ENCODE measurements at regions not wholly inside any gene's neighbourhood (a gene's known extent, or its start where the extent isn't known, plus 50 kb on each side); places are given as distances from the start of the nearest gene placed in this dataset.

DNA sequence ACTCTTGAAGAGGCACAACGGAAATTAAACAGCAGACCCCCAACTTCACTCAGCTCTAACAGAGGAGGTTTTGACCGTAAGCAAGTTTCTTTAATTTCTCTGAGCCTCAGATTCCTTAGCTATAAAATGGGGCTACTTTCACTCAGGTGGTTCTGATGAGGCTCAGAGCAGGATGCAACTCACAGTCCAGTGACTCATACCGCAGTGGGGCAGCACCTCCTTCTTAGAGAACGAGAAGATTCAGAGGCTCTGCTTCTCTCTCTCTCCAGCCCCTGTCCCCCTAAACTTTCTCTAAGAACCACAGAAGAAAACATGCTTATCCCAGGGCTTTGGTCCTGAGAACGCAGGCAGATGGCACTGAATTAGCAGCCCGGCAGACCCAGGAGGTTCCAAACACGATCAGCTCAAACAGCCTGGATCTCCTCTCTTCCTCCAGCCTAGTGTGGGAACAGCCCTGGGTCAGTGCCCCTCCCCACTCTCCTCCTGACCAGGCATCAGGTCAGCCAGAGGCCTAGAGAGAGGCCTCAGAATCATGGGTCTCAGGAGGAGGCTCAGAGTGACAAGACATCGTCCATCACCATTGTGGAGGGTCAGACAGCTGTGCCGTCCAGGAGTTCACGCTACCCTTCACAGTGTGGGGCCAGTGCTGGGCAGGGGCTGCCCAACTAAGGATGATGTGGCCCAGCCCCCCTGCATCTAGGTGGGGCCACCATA is 433.0 kb downstream of the PTPRU start:
- no peak for DNase-seq (ENCODE audit: low spot score)
- TF ChIP-seq, protein P1, sequence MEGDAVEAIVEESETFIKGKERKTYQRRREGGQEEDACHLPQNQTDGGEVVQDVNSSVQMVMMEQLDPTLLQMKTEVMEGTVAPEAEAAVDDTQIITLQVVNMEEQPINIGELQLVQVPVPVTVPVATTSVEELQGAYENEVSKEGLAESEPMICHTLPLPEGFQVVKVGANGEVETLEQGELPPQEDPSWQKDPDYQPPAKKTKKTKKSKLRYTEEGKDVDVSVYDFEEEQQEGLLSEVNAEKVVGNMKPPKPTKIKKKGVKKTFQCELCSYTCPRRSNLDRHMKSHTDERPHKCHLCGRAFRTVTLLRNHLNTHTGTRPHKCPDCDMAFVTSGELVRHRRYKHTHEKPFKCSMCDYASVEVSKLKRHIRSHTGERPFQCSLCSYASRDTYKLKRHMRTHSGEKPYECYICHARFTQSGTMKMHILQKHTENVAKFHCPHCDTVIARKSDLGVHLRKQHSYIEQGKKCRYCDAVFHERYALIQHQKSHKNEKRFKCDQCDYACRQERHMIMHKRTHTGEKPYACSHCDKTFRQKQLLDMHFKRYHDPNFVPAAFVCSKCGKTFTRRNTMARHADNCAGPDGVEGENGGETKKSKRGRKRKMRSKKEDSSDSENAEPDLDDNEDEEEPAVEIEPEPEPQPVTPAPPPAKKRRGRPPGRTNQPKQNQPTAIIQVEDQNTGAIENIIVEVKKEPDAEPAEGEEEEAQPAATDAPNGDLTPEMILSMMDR (IDR thresholded peaks at IDR 0.05; ENCODE audit: unreplicated experiment) = no peak

DNA sequence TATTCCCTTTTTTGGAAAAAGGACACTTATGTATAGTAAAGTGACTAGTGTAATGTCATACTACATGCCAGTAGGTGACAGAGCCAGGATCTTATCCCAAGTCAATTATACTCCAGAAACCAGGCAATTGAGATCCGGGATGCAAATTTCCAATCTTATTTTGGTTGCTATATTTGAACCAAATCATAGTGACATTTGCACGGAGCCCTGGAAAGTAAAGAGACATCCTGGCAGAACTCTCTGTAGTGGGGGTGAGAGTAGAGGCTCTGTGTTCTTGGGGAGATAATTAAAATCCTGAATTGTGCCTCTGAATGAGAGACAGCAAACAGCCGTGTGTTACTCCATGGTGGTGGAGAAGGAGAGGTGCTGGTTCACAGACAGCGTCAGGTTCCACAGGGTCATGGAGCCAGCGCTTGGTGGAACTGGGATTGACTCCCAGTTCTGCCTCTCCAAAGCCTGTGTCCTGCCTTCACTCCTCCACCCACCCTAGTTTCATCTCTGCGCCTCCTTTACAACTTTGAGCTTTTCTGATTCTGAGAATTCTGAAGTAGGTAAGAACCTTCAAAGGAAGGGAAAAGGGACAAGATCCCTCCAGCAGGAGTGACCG is 432.3 kb downstream of the PTPRU start:
- H3K27me3 Mint-ChIP-seq (ENCODE audit: unreplicated experiment) = peaks cover 4% of the 10 kb centered on the region
- H3K27ac Mint-ChIP-seq (ENCODE audit: unreplicated experiment) = no peak overlapping the region
- no peaks in the 10 kb centered on the region for H3K9me3 Mint-ChIP-seq (ENCODE audit: unreplicated experiment)
- no peaks in the 10 kb centered on the region for H3K36me3 Mint-ChIP-seq (ENCODE audit: low read depth, unreplicated experiment)
- TF ChIP-seq, protein P1 (IDR thresholded peaks at IDR 0.05; ENCODE audit: unreplicated experiment) = no peak
- no peak overlapping the region for H3K4me3 Mint-ChIP-seq (ENCODE audit: unreplicated experiment)
- H3K4me1 Mint-ChIP-seq (ENCODE audit: unreplicated experiment) = no peaks in the 10 kb centered on the region
- no peak for DNase-seq (ENCODE audit: low spot score)

More for the DNA sequence above, 433.0 kb downstream of the PTPRU start:
- Mint-ChIP-seq H3K36me3 (ENCODE audit: low read depth, unreplicated experiment) (peaks cover 3% of the 10 kb centered on the region), H3K27me3 (ENCODE audit: unreplicated experiment) (peaks cover 4% of the 10 kb centered on the region), H3K9me3 (ENCODE audit: unreplicated experiment) (no peaks in the 10 kb centered on the region), H3K4me1 (ENCODE audit: unreplicated experiment) (no peaks in the 10 kb centered on the region), H3K27ac (ENCODE audit: unreplicated experiment) (no peak overlapping the region), H3K4me3 (ENCODE audit: unreplicated experiment) (no peak overlapping the region)

DNA sequence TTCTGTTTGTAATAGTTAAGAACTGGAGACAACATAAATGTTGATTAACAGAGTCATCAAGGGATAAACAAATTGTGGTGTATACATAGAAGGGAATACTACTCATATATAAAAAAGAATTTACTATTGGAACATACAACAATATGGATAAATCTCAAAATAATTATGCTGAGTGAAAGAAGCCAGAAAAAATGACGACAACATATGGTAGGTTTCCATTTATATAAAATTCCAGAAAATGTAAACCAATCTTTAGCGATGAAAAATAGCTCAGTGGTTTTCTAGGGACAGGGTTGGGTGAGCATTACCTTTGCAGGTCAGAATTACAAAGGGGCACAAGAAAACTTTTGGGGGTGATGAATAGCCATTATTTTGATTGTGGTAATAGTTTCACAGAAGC is 431.6 kb downstream of the PTPRU start:
- TF ChIP-seq, protein P1 (IDR thresholded peaks at IDR 0.05; ENCODE audit: unreplicated experiment) = no peak
- no peak for DNase-seq (ENCODE audit: low spot score)
- Mint-ChIP-seq H3K4me1 (ENCODE audit: unreplicated experiment) (no peaks in the 10 kb centered on the region), H3K4me3 (ENCODE audit: unreplicated experiment) (no peak overlapping the region), H3K27me3 (ENCODE audit: unreplicated experiment) (peaks cover 1% of the 10 kb centered on the region), H3K27ac (ENCODE audit: unreplicated experiment) (no peak overlapping the region), H3K9me3 (ENCODE audit: unreplicated experiment) (no peaks in the 10 kb centered on the region), H3K36me3 (ENCODE audit: low read depth, unreplicated experiment) (no peaks in the 10 kb centered on the region)

- no peak overlapping the region for H3K4me3 Mint-ChIP-seq (ENCODE audit: unreplicated experiment)
- H3K9me3 Mint-ChIP-seq (ENCODE audit: unreplicated experiment) = no peaks in the 10 kb centered on the region
- peaks cover 2% of the 10 kb centered on the region for H3K27me3 Mint-ChIP-seq (ENCODE audit: unreplicated experiment)
- H3K4me1 Mint-ChIP-seq (ENCODE audit: unreplicated experiment) = no peaks in the 10 kb centered on the region
- no peak for DNase-seq (ENCODE audit: low spot score)
- no peaks in the 10 kb centered on the region for H3K36me3 Mint-ChIP-seq (ENCODE audit: low read depth, unreplicated experiment)
- TF ChIP-seq, protein P1 (IDR thresholded peaks at IDR 0.05; ENCODE audit: unreplicated experiment) = no peak
- H3K27ac Mint-ChIP-seq (ENCODE audit: unreplicated experiment) = no peak overlapping the region
Measured at GRCh38 chr1:29664711-29665110, 428.4 kb downstream of the PTPRU start.

DNA sequence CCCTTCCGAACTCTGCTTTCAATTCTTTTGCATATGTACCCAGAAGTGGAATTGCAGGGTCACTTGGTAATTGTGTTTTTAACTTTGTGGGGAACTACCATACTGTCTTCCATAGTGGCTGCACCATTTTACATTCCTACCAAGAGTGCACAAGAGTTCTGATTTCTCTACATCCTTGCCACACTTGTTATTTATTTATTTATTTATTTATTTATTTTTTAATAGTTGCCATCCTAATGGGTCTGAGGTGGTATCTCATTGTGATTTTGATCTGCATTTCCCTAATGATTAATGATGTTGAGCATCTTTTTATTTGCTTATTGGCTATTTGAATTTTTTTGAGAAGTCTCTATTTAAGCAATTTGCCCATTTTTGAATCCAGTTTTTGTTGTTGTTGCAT is 422.4 kb downstream of the PTPRU start:
- H3K9me3 Mint-ChIP-seq (ENCODE audit: unreplicated experiment) = no peaks in the 10 kb centered on the region
- H3K36me3 Mint-ChIP-seq (ENCODE audit: low read depth, unreplicated experiment) = no peaks in the 10 kb centered on the region
- H3K27me3 Mint-ChIP-seq (ENCODE audit: unreplicated experiment) = peaks cover 5% of the 10 kb centered on the region
- H3K4me3 Mint-ChIP-seq (ENCODE audit: unreplicated experiment) = no peak overlapping the region
- TF ChIP-seq, protein P1 (IDR thresholded peaks at IDR 0.05; ENCODE audit: unreplicated experiment) = no peak
- no peak for DNase-seq (ENCODE audit: low spot score)
- no peak overlapping the region for H3K27ac Mint-ChIP-seq (ENCODE audit: unreplicated experiment)
- H3K4me1 Mint-ChIP-seq (ENCODE audit: unreplicated experiment) = no peaks in the 10 kb centered on the region

All from endothelial cell (in vitro differentiated cells).